DND-41 (cell line): ENCODE measurements at regions not wholly inside any gene's neighbourhood (a gene's known extent, or its start where the extent isn't known, plus 50 kb on each side); places are given as distances from the start of the nearest gene placed in this dataset.

Experiments
- ATAC-seq: fragments of 200-7000 bp; cut with Tn5 transposase; 3 replicates; pipeline ENCODE4 v1.9.1; 2021; ENCODE audit warnings: low read depth; ENCODE audit not compliant: insufficient read depth
- DNase-seq: peaks from one replicate; pipeline ENCODE4 v3.0.0-alpha.2; 2020
- H2AFZ ChIP-seq: 2 replicates; pipeline ENCODE4 v1.6.0; 2012; ENCODE audit warnings: low read depth, low read length
- H3K27ac ChIP-seq: 2 replicates; pipeline ENCODE4 v1.5.1; 2012; ENCODE audit warnings: low read length, inconsistent platforms
- H3K27me3 ChIP-seq: fragments of 200-600 bp; sonication (generic); 2 replicates; pipeline ENCODE4 v1.6.0; 2012; ENCODE audit warnings: low read length, mild to moderate bottlenecking, inconsistent platforms; ENCODE audit not compliant: insufficient read depth, poor library complexity
- H3K36me3 ChIP-seq: 2 replicates; pipeline ENCODE4 v1.5.1; 2012; ENCODE audit warnings: low read length, inconsistent platforms; ENCODE audit not compliant: insufficient read depth
- H3K4me1 ChIP-seq: 2 replicates; pipeline ENCODE4 v1.5.1; 2012; ENCODE audit warnings: mild to moderate bottlenecking, low read length; ENCODE audit not compliant: insufficient read depth
- H3K4me2 ChIP-seq: 2 replicates; pipeline ENCODE4 v1.6.0; 2012; ENCODE audit warnings: mild to moderate bottlenecking, moderate library complexity, low read length, inconsistent platforms; ENCODE audit not compliant: insufficient read depth
- H3K4me3 ChIP-seq, 2 experiments: fragments of 200-600 bp in 1 of 2; shearing (Covaris generic) in 1 of 2; 2 replicates each; pipeline ENCODE4 v1.5.1; 2012 to 2016; ENCODE audit warnings: inconsistent platforms in 2 of 2, low read length in 2 of 2, mild to moderate bottlenecking in 2 of 2, low read depth in 1 of 2, moderate library complexity in 1 of 2
- H3K79me2 ChIP-seq: 2 replicates; pipeline ENCODE4 v1.6.0; 2012; ENCODE audit warnings: low read length, inconsistent platforms; ENCODE audit not compliant: insufficient read depth
- H3K9ac ChIP-seq: 2 replicates; pipeline ENCODE4 v1.6.0; 2012; ENCODE audit warnings: low read depth, mild to moderate bottlenecking, inconsistent platforms, low read length, moderate library complexity
- H3K9me3 ChIP-seq: 2 replicates; pipeline ENCODE4 v1.5.1; 2012; ENCODE audit warnings: low read length, moderate library complexity, mild to moderate bottlenecking, inconsistent platforms; ENCODE audit not compliant: insufficient read depth, severe bottlenecking
- H4K20me1 ChIP-seq: 2 replicates; pipeline ENCODE4 v1.6.0; 2012; ENCODE audit warnings: low read length; ENCODE audit not compliant: insufficient read depth
- CTCF ChIP-seq: IDR thresholded peaks from 2 replicates; pipeline ENCODE4 v1.5.1; 2012; ENCODE audit warnings: borderline replicate concordance, low read length, moderate library complexity, mild to moderate bottlenecking; ENCODE audit not compliant: poor library complexity, severe bottlenecking; ENCODE audit errors: extremely low read depth
- EZH2 ChIP-seq: IDR thresholded peaks from 3 replicates; pipeline ENCODE4 v1.6.1; 2012; ENCODE audit warnings: borderline replicate concordance, low read depth, mild to moderate bottlenecking, moderate library complexity, low read length, inconsistent platforms; ENCODE audit not compliant: severe bottlenecking

DNA sequence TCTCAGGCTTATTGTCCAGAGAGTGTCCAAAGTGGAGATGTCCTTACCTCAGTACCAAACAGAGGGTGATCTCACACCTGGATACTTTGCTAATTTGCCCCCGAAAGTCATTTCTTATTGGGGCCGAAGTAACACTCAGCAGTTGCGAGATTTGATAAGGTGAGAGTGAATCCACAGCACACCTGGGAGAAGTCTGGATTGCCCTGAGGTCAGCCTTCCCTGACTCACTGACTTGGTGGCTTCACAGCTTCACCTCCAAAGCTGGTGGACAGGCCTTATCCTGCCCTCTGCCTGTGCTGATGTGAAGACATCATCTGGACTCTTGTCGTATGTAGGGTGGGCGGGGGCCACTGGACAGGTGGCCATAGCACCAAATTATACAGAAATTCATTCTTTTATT, 101.9 kb upstream of the ARMC2 start:
- H3K9ac ChIP-seq = no peak overlapping the region
- TF ChIP-seq EZH2 = no peak
- no peak for TF ChIP-seq CTCF
- H3K27me3 ChIP-seq = peaks cover 2% of the 10 kb centered on the region
- H3K36me3 ChIP-seq = no peaks in the 10 kb centered on the region
- H3K4me1 ChIP-seq = no peaks in the 10 kb centered on the region
- no peaks in the 10 kb centered on the region for H4K20me1 ChIP-seq
- H3K9me3 ChIP-seq = no peaks in the 10 kb centered on the region
- ATAC-seq (no peak), DNase-seq (no peak)
- no peak overlapping the region for H3K4me3 ChIP-seq
- no peaks in the 10 kb centered on the region for H3K79me2 ChIP-seq
- no peak overlapping the region for H3K4me2 ChIP-seq
- H3K27ac ChIP-seq = no peak overlapping the region
- H2AFZ ChIP-seq = no peak overlapping the region

- H3K36me3 ChIP-seq = no peaks in the 10 kb centered on the region
- no peak overlapping the region for H3K9ac ChIP-seq
- no peaks in the 10 kb centered on the region for H4K20me1 ChIP-seq
- no peaks in the 10 kb centered on the region for H3K4me1 ChIP-seq
- H3K27ac ChIP-seq = no peak overlapping the region
- no peak overlapping the region for H3K4me3 ChIP-seq
- no peak for ATAC-seq
- no peak for TF ChIP-seq EZH2
- no peak for TF ChIP-seq CTCF
- DNase-seq = no peak
- H3K4me2 ChIP-seq = no peak overlapping the region
- H3K27me3 ChIP-seq = peaks cover 2% of the 10 kb centered on the region
- H3K79me2 ChIP-seq = no peaks in the 10 kb centered on the region
- no peaks in the 10 kb centered on the region for H3K9me3 ChIP-seq
- no peak overlapping the region for H2AFZ ChIP-seq
Measured at GRCh38 chr6:108746836-108747575, 101.2 kb upstream of the ARMC2 start.

DNA sequence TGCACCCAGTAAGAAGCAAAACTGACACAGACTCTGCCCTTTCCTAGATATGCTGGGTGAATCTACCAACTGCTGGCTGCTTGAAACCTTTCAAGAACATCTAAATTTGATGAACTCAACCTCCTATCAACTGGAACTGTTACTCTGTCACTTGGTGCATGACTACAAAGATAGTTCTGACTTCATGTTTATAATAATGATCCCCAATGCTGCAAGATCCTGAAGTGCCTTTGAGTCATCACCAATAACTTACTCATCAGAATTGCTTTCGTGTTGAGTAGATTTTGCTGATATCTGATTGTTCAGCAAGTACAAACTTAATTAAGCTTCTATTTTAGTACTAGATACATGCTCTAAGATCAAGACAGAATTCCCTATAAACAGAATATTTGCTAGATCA, 100.2 kb upstream of the ARMC2 start:
- H3K9ac ChIP-seq = no peak overlapping the region
- H3K4me3 ChIP-seq = no peak overlapping the region
- H3K36me3 ChIP-seq = no peaks in the 10 kb centered on the region
- DNase-seq = no peak
- ATAC-seq = no peak
- H3K4me1 ChIP-seq = no peaks in the 10 kb centered on the region
- H3K27ac ChIP-seq = no peak overlapping the region
- TF ChIP-seq CTCF (no peak), EZH2 (no peak)
- H3K27me3 ChIP-seq = peaks cover 2% of the 10 kb centered on the region
- H3K9me3 ChIP-seq = no peaks in the 10 kb centered on the region
- H3K4me2 ChIP-seq = no peak overlapping the region
- H4K20me1 ChIP-seq = no peaks in the 10 kb centered on the region
- no peak overlapping the region for H2AFZ ChIP-seq
- H3K79me2 ChIP-seq = no peaks in the 10 kb centered on the region
